Mesothelial cell of epicardium (in vitro differentiated cells): ENCODE measurements at regions not wholly inside any gene's neighbourhood (a gene's known extent, or its start where the extent isn't known, plus 50 kb on each side); places are given as distances from the start of the nearest gene placed in this dataset.

Source experiments
- DNase-seq, 2 experiments: peaks; one replicate each; pipeline ENCODE4 v3.0.0; 2021; ENCODE audit warnings: low spot score in 2 of 2; ENCODE audit not compliant: unreplicated experiment in 2 of 2
- H3K27ac Mint-ChIP-seq: 2 replicates; pipeline ENCODE4 v1.8.0; 2021; ENCODE audit warnings: mixed read lengths
- H3K27me3 Mint-ChIP-seq: 2 replicates; pipeline ENCODE4 v1.8.0; 2021; ENCODE audit warnings: low read depth, mixed read lengths
- H3K36me3 Mint-ChIP-seq: 2 replicates; pipeline ENCODE4 v1.8.0; 2021; ENCODE audit warnings: mixed read lengths
- H3K4me1 Mint-ChIP-seq: 2 replicates; pipeline ENCODE4 v1.8.0; 2021; ENCODE audit warnings: mixed read lengths
- H3K4me3 Mint-ChIP-seq: 2 replicates; pipeline ENCODE4 v1.8.0; 2021; ENCODE audit warnings: mild to moderate bottlenecking, moderate library complexity, mixed read lengths
- H3K9me3 Mint-ChIP-seq: 2 replicates; pipeline ENCODE4 v1.8.0; 2021; ENCODE audit warnings: mixed read lengths
- TF ChIP-seq, protein P1 (sequence below): fragments of 200-600 bp; sonication (generic); IDR thresholded peaks from one replicate; pipeline ENCODE4 v1.5.0; 2021; ENCODE audit warnings: antibody characterized with exemption; ENCODE audit not compliant: unreplicated experiment

DNA sequence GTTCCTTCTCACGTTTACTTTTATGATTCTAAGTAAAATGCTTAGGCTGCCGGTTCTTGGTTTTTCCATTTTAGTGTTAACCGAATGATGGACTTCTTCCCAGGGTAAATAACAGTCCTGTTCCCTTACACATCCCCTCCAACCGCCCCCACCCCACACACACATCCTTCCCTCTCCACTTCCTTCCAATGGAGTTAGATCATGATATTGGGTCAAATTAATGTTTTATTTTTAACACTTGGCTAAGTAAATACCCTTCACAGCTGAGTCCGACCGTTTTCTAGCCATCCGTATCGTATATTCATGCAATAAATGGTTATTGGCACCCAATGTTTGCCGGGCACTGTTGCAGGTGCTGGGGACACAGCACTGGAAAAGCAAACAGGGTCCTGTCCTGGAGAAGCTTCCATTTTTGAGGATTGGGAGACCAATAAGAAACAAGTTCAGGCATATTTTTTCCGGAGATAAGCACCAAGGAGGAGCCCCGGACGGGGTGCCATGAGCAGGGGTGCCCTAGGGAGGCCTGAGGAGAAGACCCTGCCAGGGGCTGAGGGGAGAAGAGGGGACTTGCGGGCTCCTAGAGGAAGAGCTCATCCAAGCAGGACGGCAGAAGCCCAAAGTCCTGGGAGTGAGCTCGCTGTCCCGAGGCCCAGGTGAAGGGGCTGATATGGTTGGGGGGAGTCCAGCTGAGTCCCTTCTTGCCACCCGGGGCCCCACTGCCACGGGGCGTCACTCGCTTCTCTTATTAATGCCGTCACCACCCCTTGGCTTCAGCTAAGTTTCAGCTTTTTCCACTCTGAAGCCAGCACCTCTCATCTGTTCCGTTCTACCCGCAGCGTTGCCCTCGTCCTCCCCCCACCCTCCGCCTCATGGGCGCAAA is 126.0 kb upstream of the RET start:
- Mint-ChIP-seq H3K4me1 (peaks cover 12% of the 10 kb centered on the region), H3K36me3 (no peaks in the 10 kb centered on the region), H3K27me3 (peaks cover 54% of the 10 kb centered on the region), H3K9me3 (peaks cover 15% of the 10 kb centered on the region), H3K27ac (no peak overlapping the region), H3K4me3 (no peak overlapping the region)
- peak; percentile 9 to 10 for DNase-seq
- TF ChIP-seq, protein P1, sequence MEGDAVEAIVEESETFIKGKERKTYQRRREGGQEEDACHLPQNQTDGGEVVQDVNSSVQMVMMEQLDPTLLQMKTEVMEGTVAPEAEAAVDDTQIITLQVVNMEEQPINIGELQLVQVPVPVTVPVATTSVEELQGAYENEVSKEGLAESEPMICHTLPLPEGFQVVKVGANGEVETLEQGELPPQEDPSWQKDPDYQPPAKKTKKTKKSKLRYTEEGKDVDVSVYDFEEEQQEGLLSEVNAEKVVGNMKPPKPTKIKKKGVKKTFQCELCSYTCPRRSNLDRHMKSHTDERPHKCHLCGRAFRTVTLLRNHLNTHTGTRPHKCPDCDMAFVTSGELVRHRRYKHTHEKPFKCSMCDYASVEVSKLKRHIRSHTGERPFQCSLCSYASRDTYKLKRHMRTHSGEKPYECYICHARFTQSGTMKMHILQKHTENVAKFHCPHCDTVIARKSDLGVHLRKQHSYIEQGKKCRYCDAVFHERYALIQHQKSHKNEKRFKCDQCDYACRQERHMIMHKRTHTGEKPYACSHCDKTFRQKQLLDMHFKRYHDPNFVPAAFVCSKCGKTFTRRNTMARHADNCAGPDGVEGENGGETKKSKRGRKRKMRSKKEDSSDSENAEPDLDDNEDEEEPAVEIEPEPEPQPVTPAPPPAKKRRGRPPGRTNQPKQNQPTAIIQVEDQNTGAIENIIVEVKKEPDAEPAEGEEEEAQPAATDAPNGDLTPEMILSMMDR: no peak

DNA sequence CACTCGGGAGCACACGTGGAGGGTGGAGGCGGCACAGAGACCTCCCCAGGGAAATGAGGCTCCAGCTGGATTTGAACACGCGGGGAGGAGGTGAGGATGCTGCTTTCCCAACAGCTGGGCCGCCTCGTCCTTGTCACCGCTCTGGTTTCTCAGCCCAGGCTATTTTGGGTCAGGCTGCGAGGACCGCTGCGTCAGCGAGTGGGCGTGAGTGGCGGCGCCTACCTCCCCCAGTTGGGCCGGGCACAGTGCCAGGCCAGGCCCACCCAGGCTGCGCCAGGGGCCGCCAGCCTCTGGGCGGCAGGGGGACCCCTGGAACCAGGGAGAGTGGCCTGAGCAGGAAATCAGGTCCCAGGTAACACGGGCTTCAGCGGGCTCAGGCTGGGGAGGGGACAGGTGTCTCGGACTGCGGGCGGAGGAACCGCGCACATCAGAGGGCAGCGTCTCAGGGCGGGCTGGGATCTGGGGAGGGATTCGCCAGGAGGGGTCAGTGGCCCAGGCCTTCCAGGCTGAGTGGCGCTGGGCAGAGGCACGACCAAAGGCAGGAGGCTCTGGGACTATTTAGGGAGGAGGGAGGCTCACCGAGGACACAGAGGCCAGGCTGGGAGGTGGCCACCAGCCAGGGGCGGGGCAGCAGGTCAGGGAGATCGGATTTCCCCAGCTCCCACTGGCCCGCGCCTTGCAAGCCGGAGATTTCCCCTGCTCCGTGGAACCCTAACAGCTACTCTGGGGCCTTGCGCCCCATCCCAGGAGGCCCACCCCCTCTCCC is 125.2 kb upstream of the RET start:
- peak overlapping the region; percentile 45 for H3K4me3 Mint-ChIP-seq
- DNase-seq: peak; percentile 21 to 45

DNA sequence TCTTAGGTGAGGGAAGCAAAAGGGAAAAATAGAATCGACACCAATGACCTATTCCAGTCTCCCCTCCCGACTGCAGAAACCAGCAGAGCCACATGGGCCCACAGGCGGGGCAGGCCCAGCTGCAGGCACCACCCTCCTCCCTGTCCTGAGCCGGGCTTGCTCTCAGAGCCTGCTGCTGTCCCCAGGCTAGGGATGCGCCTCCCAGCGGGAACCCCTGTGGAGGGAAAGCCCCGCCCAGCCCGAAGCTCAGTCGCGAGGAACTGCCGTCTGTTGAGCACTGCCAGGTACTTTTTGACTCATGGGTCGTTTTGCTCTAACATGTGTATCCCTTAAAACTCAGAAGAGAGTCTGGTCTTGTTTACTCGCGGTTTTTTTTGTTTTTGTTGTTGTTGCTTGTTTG is 124.5 kb upstream of the RET start:
- Mint-ChIP-seq H3K4me1 (peaks cover 12% of the 10 kb centered on the region), H3K4me3 (peak overlapping the region; percentile 45), H3K36me3 (no peaks in the 10 kb centered on the region), H3K27ac (peak overlapping the region; percentile 5), H3K27me3 (peaks cover 59% of the 10 kb centered on the region), H3K9me3 (peaks cover 20% of the 10 kb centered on the region)
- TF ChIP-seq, protein P1: no peak
- DNase-seq: peak; percentile 27 to 56

More for the DNA sequence above, 125.2 kb upstream of the RET start:
- H3K4me1 Mint-ChIP-seq: peaks cover 12% of the 10 kb centered on the region
- no peaks in the 10 kb centered on the region for H3K36me3 Mint-ChIP-seq
- peaks cover 16% of the 10 kb centered on the region for H3K9me3 Mint-ChIP-seq
- TF ChIP-seq, protein P1: no peak
- H3K27me3 Mint-ChIP-seq: peaks cover 56% of the 10 kb centered on the region
- H3K27ac Mint-ChIP-seq: no peak overlapping the region

DNA sequence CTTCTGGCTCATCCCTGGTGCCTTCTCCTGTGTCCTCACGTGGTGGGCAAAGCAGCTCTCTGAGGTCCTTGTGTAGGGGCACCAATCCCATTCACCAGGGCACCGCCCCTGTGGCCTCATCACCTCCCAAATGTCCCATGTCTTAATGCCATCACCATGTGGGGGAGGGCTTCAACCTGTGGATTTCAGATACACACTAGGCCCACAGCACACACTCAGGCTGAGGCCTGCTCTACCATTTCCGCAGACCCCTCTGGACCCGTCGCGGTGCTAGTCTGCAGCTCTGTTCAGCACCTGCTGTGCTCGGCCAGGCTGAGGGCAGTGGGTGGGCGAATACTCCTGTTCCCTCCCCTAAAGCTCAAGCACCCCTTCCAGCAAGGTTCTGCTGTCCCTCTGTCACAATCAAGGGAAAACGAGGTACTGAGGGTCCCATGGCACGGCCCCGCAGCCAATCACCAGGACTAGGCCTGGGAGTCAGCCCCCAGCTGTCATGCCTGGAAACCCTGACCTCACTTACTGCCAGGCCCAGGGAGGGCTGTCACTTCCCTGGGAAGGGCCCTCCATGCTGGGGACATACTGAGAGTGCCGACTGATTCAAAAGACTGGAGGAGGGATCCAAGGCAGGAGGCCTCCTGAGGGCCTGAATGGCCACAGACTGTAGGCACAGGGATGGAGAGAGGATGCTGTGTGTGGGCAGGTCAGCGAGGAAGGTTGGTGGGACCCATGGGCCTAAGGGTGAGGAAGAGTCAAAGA is 123.8 kb upstream of the RET start:
- TF ChIP-seq, protein P1: no peak
- DNase-seq: peak in 1 of 2 experiments; percentile 29
- H3K36me3 Mint-ChIP-seq: no peaks in the 10 kb centered on the region
- H3K27me3 Mint-ChIP-seq: peaks cover 61% of the 10 kb centered on the region
- H3K9me3 Mint-ChIP-seq: peaks cover 15% of the 10 kb centered on the region
- no peak overlapping the region for H3K4me3 Mint-ChIP-seq
- peaks cover 12% of the 10 kb centered on the region for H3K4me1 Mint-ChIP-seq
- H3K27ac Mint-ChIP-seq: no peak overlapping the region
